K562 (cell line): ENCODE measurements at regions not wholly inside any gene's neighbourhood (a gene's known extent, or its start where the extent isn't known, plus 50 kb on each side); places are given as distances from the start of the nearest gene placed in this dataset.

Source experiments
- MITF ChIP-seq: IDR thresholded peaks from 2 replicates; pipeline ENCODE4 v1.6.1; 2014; ENCODE audit warnings: antibody characterized with exemption
- MXD1 ChIP-seq: fragments of 250-450 bp; sonication (Bioruptor Pico); IDR thresholded peaks from 2 replicates; pipeline ENCODE4 v1.8.0; 2021; ENCODE audit warnings: borderline replicate concordance, mild to moderate bottlenecking, moderate library complexity; ENCODE audit not compliant: poor library complexity, severe bottlenecking
- PHF20 ChIP-seq: fragments of 450-650 bp; IDR thresholded peaks from 2 replicates; pipeline ENCODE4 v1.6.1; 2018; ENCODE audit not compliant: partially characterized antibody
- SETDB1 ChIP-seq: IDR thresholded peaks from one replicate; pipeline ENCODE4 v1.6.1; 2012; ENCODE audit warnings: low read length, control low read depth, inconsistent platforms
- SMARCC2 ChIP-seq: fragments of 450-650 bp; IDR thresholded peaks from 2 replicates; pipeline ENCODE4 v1.6.1; 2017; ENCODE audit warnings: antibody characterized with exemption, moderate library complexity, mild to moderate bottlenecking, low read depth
- TF ChIP-seq, protein P1 (sequence below): fragments of 450-650 bp; IDR thresholded peaks from 2 replicates; pipeline ENCODE4 v1.6.1; 2016; ENCODE audit warnings: mild to moderate bottlenecking, moderate library complexity

GRCh38 chr7:27386581-27386980 is 144.0 kb downstream of the EVX1 start (continued):
- TF ChIP-seq, protein P1, sequence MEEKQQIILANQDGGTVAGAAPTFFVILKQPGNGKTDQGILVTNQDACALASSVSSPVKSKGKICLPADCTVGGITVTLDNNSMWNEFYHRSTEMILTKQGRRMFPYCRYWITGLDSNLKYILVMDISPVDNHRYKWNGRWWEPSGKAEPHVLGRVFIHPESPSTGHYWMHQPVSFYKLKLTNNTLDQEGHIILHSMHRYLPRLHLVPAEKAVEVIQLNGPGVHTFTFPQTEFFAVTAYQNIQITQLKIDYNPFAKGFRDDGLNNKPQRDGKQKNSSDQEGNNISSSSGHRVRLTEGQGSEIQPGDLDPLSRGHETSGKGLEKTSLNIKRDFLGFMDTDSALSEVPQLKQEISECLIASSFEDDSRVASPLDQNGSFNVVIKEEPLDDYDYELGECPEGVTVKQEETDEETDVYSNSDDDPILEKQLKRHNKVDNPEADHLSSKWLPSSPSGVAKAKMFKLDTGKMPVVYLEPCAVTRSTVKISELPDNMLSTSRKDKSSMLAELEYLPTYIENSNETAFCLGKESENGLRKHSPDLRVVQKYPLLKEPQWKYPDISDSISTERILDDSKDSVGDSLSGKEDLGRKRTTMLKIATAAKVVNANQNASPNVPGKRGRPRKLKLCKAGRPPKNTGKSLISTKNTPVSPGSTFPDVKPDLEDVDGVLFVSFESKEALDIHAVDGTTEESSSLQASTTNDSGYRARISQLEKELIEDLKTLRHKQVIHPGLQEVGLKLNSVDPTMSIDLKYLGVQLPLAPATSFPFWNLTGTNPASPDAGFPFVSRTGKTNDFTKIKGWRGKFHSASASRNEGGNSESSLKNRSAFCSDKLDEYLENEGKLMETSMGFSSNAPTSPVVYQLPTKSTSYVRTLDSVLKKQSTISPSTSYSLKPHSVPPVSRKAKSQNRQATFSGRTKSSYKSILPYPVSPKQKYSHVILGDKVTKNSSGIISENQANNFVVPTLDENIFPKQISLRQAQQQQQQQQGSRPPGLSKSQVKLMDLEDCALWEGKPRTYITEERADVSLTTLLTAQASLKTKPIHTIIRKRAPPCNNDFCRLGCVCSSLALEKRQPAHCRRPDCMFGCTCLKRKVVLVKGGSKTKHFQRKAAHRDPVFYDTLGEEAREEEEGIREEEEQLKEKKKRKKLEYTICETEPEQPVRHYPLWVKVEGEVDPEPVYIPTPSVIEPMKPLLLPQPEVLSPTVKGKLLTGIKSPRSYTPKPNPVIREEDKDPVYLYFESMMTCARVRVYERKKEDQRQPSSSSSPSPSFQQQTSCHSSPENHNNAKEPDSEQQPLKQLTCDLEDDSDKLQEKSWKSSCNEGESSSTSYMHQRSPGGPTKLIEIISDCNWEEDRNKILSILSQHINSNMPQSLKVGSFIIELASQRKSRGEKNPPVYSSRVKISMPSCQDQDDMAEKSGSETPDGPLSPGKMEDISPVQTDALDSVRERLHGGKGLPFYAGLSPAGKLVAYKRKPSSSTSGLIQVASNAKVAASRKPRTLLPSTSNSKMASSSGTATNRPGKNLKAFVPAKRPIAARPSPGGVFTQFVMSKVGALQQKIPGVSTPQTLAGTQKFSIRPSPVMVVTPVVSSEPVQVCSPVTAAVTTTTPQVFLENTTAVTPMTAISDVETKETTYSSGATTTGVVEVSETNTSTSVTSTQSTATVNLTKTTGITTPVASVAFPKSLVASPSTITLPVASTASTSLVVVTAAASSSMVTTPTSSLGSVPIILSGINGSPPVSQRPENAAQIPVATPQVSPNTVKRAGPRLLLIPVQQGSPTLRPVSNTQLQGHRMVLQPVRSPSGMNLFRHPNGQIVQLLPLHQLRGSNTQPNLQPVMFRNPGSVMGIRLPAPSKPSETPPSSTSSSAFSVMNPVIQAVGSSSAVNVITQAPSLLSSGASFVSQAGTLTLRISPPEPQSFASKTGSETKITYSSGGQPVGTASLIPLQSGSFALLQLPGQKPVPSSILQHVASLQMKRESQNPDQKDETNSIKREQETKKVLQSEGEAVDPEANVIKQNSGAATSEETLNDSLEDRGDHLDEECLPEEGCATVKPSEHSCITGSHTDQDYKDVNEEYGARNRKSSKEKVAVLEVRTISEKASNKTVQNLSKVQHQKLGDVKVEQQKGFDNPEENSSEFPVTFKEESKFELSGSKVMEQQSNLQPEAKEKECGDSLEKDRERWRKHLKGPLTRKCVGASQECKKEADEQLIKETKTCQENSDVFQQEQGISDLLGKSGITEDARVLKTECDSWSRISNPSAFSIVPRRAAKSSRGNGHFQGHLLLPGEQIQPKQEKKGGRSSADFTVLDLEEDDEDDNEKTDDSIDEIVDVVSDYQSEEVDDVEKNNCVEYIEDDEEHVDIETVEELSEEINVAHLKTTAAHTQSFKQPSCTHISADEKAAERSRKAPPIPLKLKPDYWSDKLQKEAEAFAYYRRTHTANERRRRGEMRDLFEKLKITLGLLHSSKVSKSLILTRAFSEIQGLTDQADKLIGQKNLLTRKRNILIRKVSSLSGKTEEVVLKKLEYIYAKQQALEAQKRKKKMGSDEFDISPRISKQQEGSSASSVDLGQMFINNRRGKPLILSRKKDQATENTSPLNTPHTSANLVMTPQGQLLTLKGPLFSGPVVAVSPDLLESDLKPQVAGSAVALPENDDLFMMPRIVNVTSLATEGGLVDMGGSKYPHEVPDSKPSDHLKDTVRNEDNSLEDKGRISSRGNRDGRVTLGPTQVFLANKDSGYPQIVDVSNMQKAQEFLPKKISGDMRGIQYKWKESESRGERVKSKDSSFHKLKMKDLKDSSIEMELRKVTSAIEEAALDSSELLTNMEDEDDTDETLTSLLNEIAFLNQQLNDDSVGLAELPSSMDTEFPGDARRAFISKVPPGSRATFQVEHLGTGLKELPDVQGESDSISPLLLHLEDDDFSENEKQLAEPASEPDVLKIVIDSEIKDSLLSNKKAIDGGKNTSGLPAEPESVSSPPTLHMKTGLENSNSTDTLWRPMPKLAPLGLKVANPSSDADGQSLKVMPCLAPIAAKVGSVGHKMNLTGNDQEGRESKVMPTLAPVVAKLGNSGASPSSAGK = no peak
- no peak for TF ChIP-seq MXD1 (CRISPR knock-in tag)
- TF ChIP-seq SETDB1 = no peak
- no peak for TF ChIP-seq SMARCC2
- TF ChIP-seq PHF20 = no peak
- no peak for TF ChIP-seq MITF
